Karpas-422 (cell line): ENCODE measurements at regions not wholly inside any gene's neighbourhood (a gene's known extent, or its start where the extent isn't known, plus 50 kb on each side); places are given as distances from the start of the nearest gene placed in this dataset.

ENCODE experiments used
- DNase-seq: peaks from one replicate; pipeline ENCODE4 v3.0.0-alpha.2; 2015
- H2AFZ ChIP-seq: fragments of 200-600 bp; sonication (generic); 2 replicates; pipeline ENCODE4 v1.6.1; 2014; ENCODE audit warnings: antibody characterized with exemption, low read length, mixed read lengths
- H3K27ac ChIP-seq: fragments of 200-600 bp; sonication (generic); 2 replicates; pipeline ENCODE4 v1.5.1; 2014; ENCODE audit warnings: mild to moderate bottlenecking, low read length, moderate library complexity
- H3K27me3 ChIP-seq: fragments of 200-600 bp; sonication (generic); 2 replicates; pipeline ENCODE4 v1.6.1; 2014; ENCODE audit warnings: low read length, mixed read lengths
- H3K36me3 ChIP-seq: fragments of 200-600 bp; sonication (generic); 2 replicates; pipeline ENCODE4 v1.6.1; 2014; ENCODE audit warnings: low read length, mixed read lengths; ENCODE audit not compliant: insufficient read depth
- H3K4me1 ChIP-seq: fragments of 200-600 bp; sonication (generic); 2 replicates; pipeline ENCODE4 v1.6.1; 2014; ENCODE audit warnings: mild to moderate bottlenecking, low read length, mixed read lengths
- H3K4me2 ChIP-seq: fragments of 200-600 bp; sonication (generic); 2 replicates; pipeline ENCODE4 v1.6.1; 2014; ENCODE audit warnings: low read length, low read depth, mild to moderate bottlenecking; ENCODE audit not compliant: poor library complexity, severe bottlenecking
- H3K4me3 ChIP-seq: fragments of 200-600 bp; sonication (generic); 2 replicates; pipeline ENCODE4 v1.5.1; 2014; ENCODE audit warnings: mild to moderate bottlenecking, antibody characterized with exemption, low read length, mixed read lengths
- H3K79me2 ChIP-seq: fragments of 200-600 bp; sonication (generic); 2 replicates; pipeline ENCODE4 v1.6.1; 2014; ENCODE audit warnings: mild to moderate bottlenecking, low read length, mixed read lengths
- H3K9ac ChIP-seq: fragments of 200-600 bp; sonication (generic); 2 replicates; pipeline ENCODE4 v1.6.0; 2014; ENCODE audit warnings: low read length
- H3K9me2 ChIP-seq: fragments of 200-600 bp; sonication (generic), shearing (Covaris generic); replicated peaks from 2 replicates; pipeline ENCODE4 v1.6.0; 2014; ENCODE audit warnings: mild to moderate bottlenecking, low read length, moderate library complexity; ENCODE audit not compliant: insufficient read depth
- H3K9me3 ChIP-seq: fragments of 300-700, 200-600 bp; sonication (generic); 2 replicates; pipeline ENCODE4 v1.6.1; 2014; ENCODE audit warnings: low read length, mixed read lengths
- H4K20me1 ChIP-seq: fragments of 200-600 bp; sonication (generic); 2 replicates; pipeline ENCODE4 v1.6.1; 2014; ENCODE audit warnings: mild to moderate bottlenecking, antibody characterized with exemption, low read length, low read depth; ENCODE audit not compliant: insufficient read depth

GRCh38 chr5:56345352-56345751 lies 112.2 kb upstream of the ANKRD55 start:
- Histone ChIP-seq H3K9me2 (no peaks in the 10 kb centered on the region), H3K27ac (0 out of 2 replicates have a peak overlapping the region, but pooled peaks have one; percentile 49), H3K9me3 (no peaks in the 10 kb centered on the region), H3K27me3 (no peaks in the 10 kb centered on the region), H4K20me1 (no peaks in the 10 kb centered on the region), H2AFZ (no peak overlapping the region), H3K4me3 (no peak overlapping the region), H3K79me2 (no peaks in the 10 kb centered on the region), H3K4me1 (peaks cover 26% of the 10 kb centered on the region), H3K4me2 (peak overlapping the region; percentile 57), H3K36me3 (no peaks in the 10 kb centered on the region), H3K9ac (no peak overlapping the region)
- DNase-seq, result no peak

DNA sequence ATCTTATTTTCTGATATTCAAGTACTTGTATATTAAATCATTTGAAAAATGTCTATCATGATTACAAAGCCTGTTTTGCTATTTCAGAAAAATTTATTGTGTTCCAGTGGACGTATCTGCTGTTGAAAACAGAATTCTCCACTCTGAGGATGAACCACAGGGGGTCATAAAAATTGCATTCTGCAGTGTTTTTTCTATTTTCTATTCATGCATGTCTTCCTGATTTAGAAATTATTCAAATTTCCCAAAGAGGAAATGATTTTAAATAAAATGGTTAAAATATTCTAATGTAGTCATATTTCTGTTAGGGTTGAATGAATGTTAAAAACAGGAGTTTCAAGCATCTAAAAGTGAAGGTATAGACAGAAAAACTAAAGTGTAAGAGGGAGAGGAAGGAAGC lies 111.5 kb upstream of the ANKRD55 start:
- H4K20me1 ChIP-seq, result no peaks in the 10 kb centered on the region
- H3K9me2 ChIP-seq, result no peaks in the 10 kb centered on the region
- H3K27ac ChIP-seq, result peak overlapping the region; percentile 49
- peak overlapping the region; percentile 57 for H3K4me2 ChIP-seq
- no peak overlapping the region for H3K9ac ChIP-seq
- no peak overlapping the region for H2AFZ ChIP-seq
- no peaks in the 10 kb centered on the region for H3K79me2 ChIP-seq
- peak overlapping the region; percentile 16 for H3K4me3 ChIP-seq
- no peaks in the 10 kb centered on the region for H3K9me3 ChIP-seq
- H3K4me1 ChIP-seq, result peaks cover 26% of the 10 kb centered on the region
- H3K27me3 ChIP-seq, result no peaks in the 10 kb centered on the region
- DNase-seq, result peak; percentile 78
- no peaks in the 10 kb centered on the region for H3K36me3 ChIP-seq

DNA sequence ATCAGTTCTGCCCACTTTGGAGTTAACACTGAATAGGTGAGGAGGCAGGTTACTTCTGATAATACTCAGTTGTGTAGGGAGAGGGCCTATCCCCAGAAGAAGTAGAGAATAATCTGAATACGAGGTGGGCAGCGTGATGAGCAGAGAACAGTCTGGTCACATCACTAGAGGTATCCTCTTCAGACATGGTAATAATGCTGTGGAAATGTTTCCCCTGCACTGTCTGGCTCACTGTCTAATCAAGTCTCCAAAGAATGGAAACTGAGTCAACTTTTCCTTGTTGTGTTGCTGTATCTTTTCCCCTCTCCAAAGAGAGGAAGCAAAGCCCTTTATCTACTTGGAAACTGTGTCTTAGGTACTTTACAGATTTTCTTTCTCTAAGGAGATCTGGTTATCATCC lies 110.9 kb upstream of the ANKRD55 start:
- no peak overlapping the region for H2AFZ ChIP-seq
- peak overlapping the region; percentile 49; the same call in 1 of the 2 replicates for H3K27ac ChIP-seq
- no peaks in the 10 kb centered on the region for H3K36me3 ChIP-seq
- H3K9ac ChIP-seq, result no peak overlapping the region
- no peaks in the 10 kb centered on the region for H3K27me3 ChIP-seq
- no peak for DNase-seq
- H4K20me1 ChIP-seq, result no peaks in the 10 kb centered on the region
- no peaks in the 10 kb centered on the region for H3K9me3 ChIP-seq
- H3K4me1 ChIP-seq, result peaks cover 26% of the 10 kb centered on the region
- H3K4me2 ChIP-seq, result peak overlapping the region; percentile 57
- H3K79me2 ChIP-seq, result no peaks in the 10 kb centered on the region
- H3K4me3 ChIP-seq, result 0 out of 2 replicates have a peak overlapping the region, but pooled peaks have one; percentile 16
- H3K9me2 ChIP-seq, result no peaks in the 10 kb centered on the region

- H3K36me3 ChIP-seq, result no peaks in the 10 kb centered on the region
- peaks cover 26% of the 10 kb centered on the region for H3K4me1 ChIP-seq
- H3K27ac ChIP-seq, result no peak overlapping the region
- no peaks in the 10 kb centered on the region for H4K20me1 ChIP-seq
- no peaks in the 10 kb centered on the region for H3K9me2 ChIP-seq
- H3K9ac ChIP-seq, result no peak overlapping the region
- no peak overlapping the region for H3K4me3 ChIP-seq
- no peak overlapping the region for H3K4me2 ChIP-seq
- no peaks in the 10 kb centered on the region for H3K27me3 ChIP-seq
- H3K79me2 ChIP-seq, result no peaks in the 10 kb centered on the region
- no peaks in the 10 kb centered on the region for H3K9me3 ChIP-seq
- no peak for DNase-seq
- H2AFZ ChIP-seq, result no peak overlapping the region; the same call in 1 of the 2 replicates
These were observed 109.5 kb upstream of the ANKRD55 start for GRCh38 chr5:56342616-56343015.

GRCh38 chr5:56340196-56340980 lies 107.3 kb upstream of the ANKRD55 start:
- Histone ChIP-seq H3K36me3 (no peaks in the 10 kb centered on the region), H3K9me2 (no peaks in the 10 kb centered on the region), H4K20me1 (no peaks in the 10 kb centered on the region), H3K9me3 (no peaks in the 10 kb centered on the region; the same call in 1 of the 2 replicates), H3K4me2 (no peak overlapping the region), H3K4me3 (no peak overlapping the region), H3K9ac (no peak overlapping the region), H3K27me3 (no peaks in the 10 kb centered on the region), H3K4me1 (peaks cover 20% of the 10 kb centered on the region), H3K27ac (no peak overlapping the region), H2AFZ (no peak overlapping the region), H3K79me2 (no peaks in the 10 kb centered on the region)
- DNase-seq, result no peak

- no peaks in the 10 kb centered on the region for H3K79me2 ChIP-seq
- no peak overlapping the region for H3K4me3 ChIP-seq
- no peak overlapping the region for H2AFZ ChIP-seq
- no peaks in the 10 kb centered on the region for H4K20me1 ChIP-seq
- H3K9me2 ChIP-seq, result no peaks in the 10 kb centered on the region
- H3K27me3 ChIP-seq, result no peaks in the 10 kb centered on the region
- no peak for DNase-seq
- H3K4me2 ChIP-seq, result no peak overlapping the region
- H3K9ac ChIP-seq, result no peak overlapping the region
- no peak overlapping the region for H3K27ac ChIP-seq
- H3K4me1 ChIP-seq, result peaks cover 13% of the 10 kb centered on the region
- no peaks in the 10 kb centered on the region; the same call in 1 of the 2 replicates for H3K9me3 ChIP-seq
- H3K36me3 ChIP-seq, result no peaks in the 10 kb centered on the region
These were observed 106.6 kb upstream of the ANKRD55 start for GRCh38 chr5:56339732-56340131.

DNA sequence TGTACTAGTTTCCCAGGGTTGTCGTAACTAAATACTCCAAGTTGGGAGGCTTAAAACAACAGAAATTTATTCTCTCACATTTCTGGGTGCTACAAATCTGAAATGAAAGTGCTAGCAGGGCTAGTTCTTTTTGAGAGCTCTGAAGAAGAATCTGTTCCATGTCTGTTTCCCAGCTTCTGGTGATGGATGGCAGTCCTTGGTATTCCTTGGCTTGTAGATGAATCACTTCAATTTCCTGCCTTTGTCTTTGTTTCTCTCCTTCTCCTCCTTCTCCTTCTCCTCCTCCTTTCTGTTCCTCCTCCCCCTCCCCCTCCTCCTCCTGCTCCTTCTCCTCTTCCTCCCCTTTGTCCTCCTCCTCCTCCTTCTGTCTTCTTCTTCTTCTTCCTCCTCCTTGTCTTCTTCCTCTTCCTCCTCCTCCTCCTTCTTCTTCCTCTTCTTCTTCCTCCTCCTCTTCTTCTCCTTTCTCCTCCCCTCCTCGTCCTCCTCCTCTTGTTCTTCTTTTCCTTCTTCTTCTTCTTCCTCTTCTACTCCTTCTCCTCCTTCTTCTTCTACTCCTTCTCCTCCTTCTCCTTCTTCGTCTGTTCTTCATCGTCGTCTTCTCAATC lies 104.7 kb upstream of the ANKRD55 start:
- Histone ChIP-seq H3K4me3 (no peak overlapping the region), H3K27me3 (no peaks in the 10 kb centered on the region), H3K4me1 (0 out of 2 replicates have a peak, but pooled peaks cover 4% of the 10 kb centered on the region), H3K36me3 (no peaks in the 10 kb centered on the region), H3K4me2 (no peak overlapping the region), H2AFZ (no peak overlapping the region), H4K20me1 (no peaks in the 10 kb centered on the region), H3K9ac (no peak overlapping the region), H3K27ac (no peak overlapping the region), H3K9me2 (no peaks in the 10 kb centered on the region), H3K9me3 (no peaks in the 10 kb centered on the region; the same call in 1 of the 2 replicates), H3K79me2 (no peaks in the 10 kb centered on the region)
- DNase-seq, result no peak

DNA sequence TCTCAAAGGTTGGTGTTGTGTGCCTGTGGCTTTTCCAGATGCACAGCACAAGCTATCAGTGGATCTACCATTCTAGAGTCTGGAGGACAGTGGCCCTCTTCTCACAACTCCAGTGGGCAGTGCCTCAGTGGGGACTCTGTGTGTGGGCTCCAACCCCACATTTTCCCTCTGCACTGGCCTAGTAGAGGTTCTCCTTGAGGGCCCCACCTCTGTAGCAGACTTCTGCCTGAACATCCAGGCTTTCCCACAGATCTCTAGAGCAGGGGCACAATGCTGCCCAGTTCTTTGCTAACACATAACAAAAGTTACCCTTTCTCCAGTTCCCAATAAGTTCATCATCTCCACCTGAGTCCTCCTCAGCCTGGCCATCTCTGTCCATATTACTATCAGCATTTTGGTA lies 102.1 kb upstream of the ANKRD55 start:
- Histone ChIP-seq H3K9me3 (no peaks in the 10 kb centered on the region; the same call in 1 of the 2 replicates), H2AFZ (no peak overlapping the region), H3K9ac (no peak overlapping the region), H3K9me2 (no peaks in the 10 kb centered on the region), H3K36me3 (no peaks in the 10 kb centered on the region), H3K4me2 (no peak overlapping the region), H3K27ac (no peak overlapping the region), H3K79me2 (no peaks in the 10 kb centered on the region), H3K4me1 (no peaks in the 10 kb centered on the region), H3K4me3 (no peak overlapping the region), H4K20me1 (no peaks in the 10 kb centered on the region), H3K27me3 (no peaks in the 10 kb centered on the region)
- DNase-seq, result no peak
